ENCODE measurements at regions not wholly inside any gene's neighbourhood (a gene's known extent, or its start where the extent isn't known, plus 50 kb on each side); places are given as distances from the start of the nearest gene placed in this dataset.

DNA sequence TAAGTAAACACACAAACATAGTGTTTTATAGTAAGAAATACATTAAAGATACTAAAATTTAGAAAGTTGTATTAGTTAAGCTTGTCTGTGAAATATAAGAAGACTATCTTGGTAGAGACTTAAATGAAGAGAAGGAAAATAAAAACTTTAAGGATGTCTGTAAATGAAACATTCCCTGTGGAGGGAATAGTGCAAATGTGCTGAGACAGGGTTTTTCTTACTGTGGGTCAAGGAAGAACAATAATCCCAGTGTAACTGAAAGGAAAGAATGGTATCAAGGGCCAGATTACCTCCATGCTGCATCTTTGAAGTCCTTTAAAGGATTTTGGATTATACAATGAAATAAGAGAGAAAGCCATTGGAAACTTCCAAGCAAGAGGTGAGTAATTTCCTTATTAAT is 547.5 kb upstream of the PCDH15 start:
- TF ChIP-seq, protein P1, sequence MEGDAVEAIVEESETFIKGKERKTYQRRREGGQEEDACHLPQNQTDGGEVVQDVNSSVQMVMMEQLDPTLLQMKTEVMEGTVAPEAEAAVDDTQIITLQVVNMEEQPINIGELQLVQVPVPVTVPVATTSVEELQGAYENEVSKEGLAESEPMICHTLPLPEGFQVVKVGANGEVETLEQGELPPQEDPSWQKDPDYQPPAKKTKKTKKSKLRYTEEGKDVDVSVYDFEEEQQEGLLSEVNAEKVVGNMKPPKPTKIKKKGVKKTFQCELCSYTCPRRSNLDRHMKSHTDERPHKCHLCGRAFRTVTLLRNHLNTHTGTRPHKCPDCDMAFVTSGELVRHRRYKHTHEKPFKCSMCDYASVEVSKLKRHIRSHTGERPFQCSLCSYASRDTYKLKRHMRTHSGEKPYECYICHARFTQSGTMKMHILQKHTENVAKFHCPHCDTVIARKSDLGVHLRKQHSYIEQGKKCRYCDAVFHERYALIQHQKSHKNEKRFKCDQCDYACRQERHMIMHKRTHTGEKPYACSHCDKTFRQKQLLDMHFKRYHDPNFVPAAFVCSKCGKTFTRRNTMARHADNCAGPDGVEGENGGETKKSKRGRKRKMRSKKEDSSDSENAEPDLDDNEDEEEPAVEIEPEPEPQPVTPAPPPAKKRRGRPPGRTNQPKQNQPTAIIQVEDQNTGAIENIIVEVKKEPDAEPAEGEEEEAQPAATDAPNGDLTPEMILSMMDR (IDR thresholded peaks at IDR 0.05; ENCODE audit: borderline replicate concordance, extremely low read depth, low read length, poor library complexity, severe bottlenecking), result no peak
- no peak for TF ChIP-seq EZH2 (IDR thresholded peaks at IDR 0.05; ENCODE audit: borderline replicate concordance, low read depth, low read length, severe bottlenecking)

Data from DND-41 (cell line).